Cardiac fibroblast (primary cell): ENCODE measurements at regions not wholly inside any gene's neighbourhood (a gene's known extent, or its start where the extent isn't known, plus 50 kb on each side); places are given as distances from the start of the nearest gene placed in this dataset.
A peak's percentile ranks its signal among the peaks of the same experiment; 100 is the strongest.

Source experiments
- DNase-seq, 2 donors: peaks; one replicate each; pipeline versions ENCODE4 v3.0.0 to v3.0.0-alpha.2; 2010; ENCODE audit warnings: low read depth in 2 of 2
- H3K4me3 ChIP-seq, 2 donors: replicated peaks in 1 of 2; 1 replicate in 1 of 2; 2 replicates in 1 of 2; pipeline ENCODE4 v1.5.1; 2011; ENCODE audit warnings: low read depth in 2 of 2, low read length in 2 of 2, mild to moderate bottlenecking in 2 of 2, moderate library complexity in 1 of 2
- CTCF ChIP-seq: IDR thresholded peaks from one replicate; pipeline ENCODE4 v1.5.1; 2011; ENCODE audit warnings: low read depth, mild to moderate bottlenecking, low read length, inconsistent platforms

GRCh38 chr1:229191066-229191674 is 79.7 kb upstream of the RAB4A start:
- no peak overlapping the region for H3K4me3 ChIP-seq
- TF ChIP-seq CTCF: no peak
- DNase-seq: peak in 1 of 2 donors; percentile 49

DNA sequence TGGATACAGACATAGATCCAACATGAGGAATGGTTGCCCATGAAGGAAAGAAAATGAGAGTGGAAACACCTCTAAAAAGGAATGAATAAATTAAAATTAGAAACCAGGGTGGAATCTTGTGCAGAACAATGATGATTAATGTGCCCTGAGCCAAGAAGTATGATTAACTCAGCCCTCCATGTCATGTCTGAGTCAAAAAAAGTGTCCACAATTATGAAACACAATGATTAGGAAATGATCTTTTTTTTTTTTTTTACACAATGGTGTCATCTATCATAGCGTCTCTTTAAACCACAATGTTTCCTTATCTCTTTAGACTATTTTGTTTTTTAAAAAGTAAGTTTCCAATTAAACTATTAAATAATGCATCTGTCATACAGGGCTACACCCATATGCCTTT is 78.9 kb upstream of the RAB4A start:
- DNase-seq: peak; percentile 66 to 82

GRCh38 chr1:229192853-229193252 is 78.1 kb upstream of the RAB4A start:
- DNase-seq: no peak
- TF ChIP-seq CTCF: no peak

More for the DNA sequence above, 78.9 kb upstream of the RAB4A start:
- no peak overlapping the region for H3K4me3 ChIP-seq
- TF ChIP-seq CTCF: no peak

GRCh38 chr1:229194096-229194495 is 76.8 kb upstream of the RAB4A start:
- DNase-seq: no peak
- H3K4me3 ChIP-seq: no peak overlapping the region
- TF ChIP-seq CTCF: no peak

More at GRCh38 chr1:229192853-229193252, 78.1 kb upstream of the RAB4A start:
- no peak overlapping the region for H3K4me3 ChIP-seq

DNA sequence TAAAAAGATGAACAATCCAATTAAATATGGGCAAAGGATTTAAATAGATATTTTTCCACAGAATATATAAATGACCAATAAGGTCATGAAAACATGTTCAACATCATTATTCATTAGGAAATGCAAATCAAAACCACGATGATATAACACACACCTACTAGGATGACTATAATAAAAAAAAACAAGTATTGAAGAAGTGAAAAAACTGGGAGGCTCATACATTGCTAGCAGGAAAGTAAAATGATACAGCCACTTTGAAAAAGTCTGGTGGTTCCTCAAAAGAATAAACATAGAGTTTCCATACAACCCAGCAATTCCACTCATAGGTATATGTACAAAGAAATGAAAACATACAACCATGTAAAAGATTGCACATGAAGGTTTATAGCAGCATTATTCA is 75.7 kb upstream of the RAB4A start:
- TF ChIP-seq CTCF: no peak
- DNase-seq: no peak
- no peak overlapping the region for H3K4me3 ChIP-seq

- TF ChIP-seq CTCF: no peak
Measured at GRCh38 chr1:229196404-229197264, 74.3 kb upstream of the RAB4A start.

More at GRCh38 chr1:229196404-229197264, 74.3 kb upstream of the RAB4A start:
- no peak overlapping the region for H3K4me3 ChIP-seq
- DNase-seq: peak in 1 of 2 donors; percentile 39
